ENCODE measurements at regions not wholly inside any gene's neighbourhood (a gene's known extent, or its start where the extent isn't known, plus 50 kb on each side); places are given as distances from the start of the nearest gene placed in this dataset.

GRCh38 chr12:5172886-5173285 lies 129.2 kb downstream of the KCNA5 start:
- TF ChIP-seq CTCF (IDR thresholded peaks at IDR 0.05) (no peak), ZFX (IDR thresholded peaks at IDR 0.05; ENCODE audit: borderline replicate concordance) (no peak)
